ENCODE measurements at regions not wholly inside any gene's neighbourhood (a gene's known extent, or its start where the extent isn't known, plus 50 kb on each side); places are given as distances from the start of the nearest gene placed in this dataset.

DNA sequence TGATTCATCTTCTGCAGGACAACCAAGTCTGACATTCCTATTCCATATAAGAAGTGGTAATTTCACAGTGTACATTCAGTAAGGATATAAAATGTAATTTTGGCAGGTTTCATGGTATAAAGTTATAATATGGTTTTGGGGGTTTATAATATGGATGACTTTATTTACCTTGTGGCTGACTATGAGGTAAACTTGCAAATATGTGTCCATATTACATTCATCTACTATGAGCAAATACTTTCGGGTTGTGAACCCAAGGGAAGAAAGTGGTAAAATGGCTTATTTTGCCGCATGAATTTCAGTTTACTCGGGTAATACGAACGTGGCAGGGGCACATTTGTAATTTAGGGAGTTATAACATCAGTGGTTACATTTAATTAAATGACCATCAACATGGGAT, 86.7 kb upstream of the TNFSF11 start:
- CTCF ChIA-PET (ENCODE audit: low intra/inter-chr PET ratio, low total read pairs): no interaction called here
- FAIRE-seq: no peak
- POLR2A ChIA-PET: no interaction called here

DNA sequence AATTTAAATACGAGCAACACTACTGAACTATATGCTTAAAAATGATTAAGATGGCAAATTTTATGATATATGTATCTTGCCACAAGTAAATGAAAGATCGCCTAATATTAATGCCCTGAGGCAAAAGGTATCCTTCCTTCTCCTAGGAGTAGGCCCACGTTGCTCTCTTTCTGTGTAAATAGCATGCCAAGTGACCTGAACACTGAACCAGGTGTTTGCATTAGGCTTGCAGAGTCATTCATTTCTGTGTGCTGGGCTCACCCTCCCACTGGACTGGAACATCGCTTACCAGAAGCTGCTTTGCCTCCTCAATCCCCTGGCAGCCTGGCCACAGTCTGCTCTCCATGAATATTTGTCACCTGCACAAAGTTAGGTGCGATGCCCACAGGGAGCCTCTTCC, 83.3 kb upstream of the TNFSF11 start:
- TF ChIP-seq, protein P1, sequence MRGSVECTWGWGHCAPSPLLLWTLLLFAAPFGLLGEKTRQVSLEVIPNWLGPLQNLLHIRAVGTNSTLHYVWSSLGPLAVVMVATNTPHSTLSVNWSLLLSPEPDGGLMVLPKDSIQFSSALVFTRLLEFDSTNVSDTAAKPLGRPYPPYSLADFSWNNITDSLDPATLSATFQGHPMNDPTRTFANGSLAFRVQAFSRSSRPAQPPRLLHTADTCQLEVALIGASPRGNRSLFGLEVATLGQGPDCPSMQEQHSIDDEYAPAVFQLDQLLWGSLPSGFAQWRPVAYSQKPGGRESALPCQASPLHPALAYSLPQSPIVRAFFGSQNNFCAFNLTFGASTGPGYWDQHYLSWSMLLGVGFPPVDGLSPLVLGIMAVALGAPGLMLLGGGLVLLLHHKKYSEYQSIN (CRISPR knock-in tag; IDR thresholded peaks at IDR 0.05; ENCODE audit: borderline replicate concordance): no peak
- TF ChIP-seq ZNF260 (CRISPR knock-in tag; IDR thresholded peaks at IDR 0.05; ENCODE audit: borderline replicate concordance, low read depth) (no peak), FOXK2 (IDR thresholded peaks at IDR 0.05) (no peak)
- FAIRE-seq: no peak
- WGBS (ENCODE audit: low lambda C conversion rate): 15% methylated on average over 4 of the region's 5 CpGs
- no TSS peak for BruUV-seq (replicated peaks)
- Histone ChIP-seq H3K79me2 (ENCODE audit: insufficient read depth, low read length) (no peaks in the 10 kb centered on the region), H3K9ac (ENCODE audit: insufficient read depth, low read depth, low read length) (no peak overlapping the region), H2AFZ (ENCODE audit: low read length) (no peak overlapping the region), H3K9me3 (ENCODE audit: low read length) (peaks cover 6% of the 10 kb centered on the region; the same call in 1 of the 2 replicates), H3K27me3 (ENCODE audit: control insufficient read depth in 1 of 2, insufficient read depth in 2 of 2, low read length in 2 of 2) (no peaks in the 10 kb centered on the region), H4K20me1 (ENCODE audit: insufficient read depth, low read length) (no peaks in the 10 kb centered on the region), H3K27ac (ENCODE audit: extremely low read length, insufficient read depth, low read length) (no peak overlapping the region), H3K4me1 (ENCODE audit: insufficient read depth, low read length) (no peaks in the 10 kb centered on the region), H3K4me2 (ENCODE audit: low read depth, low read length) (no peak overlapping the region), H3K4me3 (replicated peaks in 1 of 3; ENCODE audit: insufficient read depth in 1 of 3, low read depth in 2 of 3, low read length in 3 of 3) (no peak overlapping the region), H3K36me3 (replicated peaks in 1 of 2; ENCODE audit: control insufficient read depth in 1 of 2, insufficient read depth in 2 of 2, low read length in 2 of 2) (no peaks in the 10 kb centered on the region)
- DNase-seq (ENCODE audit: low spot score): no peak
- CTCF ChIA-PET (ENCODE audit: low intra/inter-chr PET ratio, low total read pairs): no interaction called here
- in situ Hi-C loops (cut with HindIII; ENCODE audit: extremely low pct_ligation_motif_present, low pct_unique_long_range_greater_than_20kb) (no loop called here), intact Hi-C loops (cut with micrococcal nuclease; ENCODE audit: unreplicated experiment) (no loop called here)
- POLR2A ChIA-PET: no interaction called here
- ATAC-seq: no peak

More for the DNA sequence above, 86.7 kb upstream of the TNFSF11 start:
- ATAC-seq (no peak), DNase-seq (ENCODE audit: low spot score) (no peak)
- in situ Hi-C loops (cut with HindIII; ENCODE audit: extremely low pct_ligation_motif_present, low pct_unique_long_range_greater_than_20kb) (no loop called here), intact Hi-C loops (cut with micrococcal nuclease; ENCODE audit: unreplicated experiment) (no loop called here)
- no peaks in the 10 kb centered on the region; the same call in 1 of the 2 replicates for H3K9me3 ChIP-seq (ENCODE audit: low read length)
- no peaks in the 10 kb centered on the region for H3K79me2 ChIP-seq (ENCODE audit: insufficient read depth, low read length)
- BruUV-seq (replicated peaks): no TSS peak
- H3K36me3 ChIP-seq (replicated peaks in 1 of 2; ENCODE audit: control insufficient read depth in 1 of 2, insufficient read depth in 2 of 2, low read length in 2 of 2): no peaks in the 10 kb centered on the region
- no peak overlapping the region for H3K27ac ChIP-seq (ENCODE audit: extremely low read length, insufficient read depth, low read length)
- no peak for TF ChIP-seq SMAD3 (CRISPR knock-in tag; IDR thresholded peaks at IDR 0.05)
- TF ChIP-seq, protein P2, sequence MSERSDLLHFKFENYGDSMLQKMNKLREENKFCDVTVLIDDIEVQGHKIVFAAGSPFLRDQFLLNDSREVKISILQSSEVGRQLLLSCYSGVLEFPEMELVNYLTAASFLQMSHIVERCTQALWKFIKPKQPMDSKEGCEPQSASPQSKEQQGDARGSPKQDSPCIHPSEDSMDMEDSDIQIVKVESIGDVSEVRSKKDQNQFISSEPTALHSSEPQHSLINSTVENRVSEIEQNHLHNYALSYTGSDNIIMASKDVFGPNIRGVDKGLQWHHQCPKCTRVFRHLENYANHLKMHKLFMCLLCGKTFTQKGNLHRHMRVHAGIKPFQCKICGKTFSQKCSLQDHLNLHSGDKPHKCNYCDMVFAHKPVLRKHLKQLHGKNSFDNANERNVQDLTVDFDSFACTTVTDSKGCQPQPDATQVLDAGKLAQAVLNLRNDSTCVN (CRISPR knock-in tag; IDR thresholded peaks at IDR 0.05; ENCODE audit: borderline replicate concordance): no peak
- TF ChIP-seq SRSF9 (IDR thresholded peaks at IDR 0.05; ENCODE audit: borderline replicate concordance, insufficient read depth, low read depth, low read length, poor library complexity, severe bottlenecking): no peak
- TF ChIP-seq IKZF1 (IDR thresholded peaks at IDR 0.05): no peak
- no peak for TF ChIP-seq ZNF460 (CRISPR knock-in tag; IDR thresholded peaks at IDR 0.05; ENCODE audit: borderline replicate concordance)
- TF ChIP-seq ZNF761 (CRISPR knock-in tag; conservative IDR thresholded peaks at IDR 0.05): no peak
- no peaks in the 10 kb centered on the region for H4K20me1 ChIP-seq (ENCODE audit: insufficient read depth, low read length)
- H3K4me3 ChIP-seq (replicated peaks in 1 of 3; ENCODE audit: insufficient read depth in 1 of 3, low read depth in 2 of 3, low read length in 3 of 3): no peak overlapping the region
- no peak overlapping the region for H3K4me2 ChIP-seq (ENCODE audit: low read depth, low read length)
- H3K9ac ChIP-seq (ENCODE audit: insufficient read depth, low read depth, low read length): no peak overlapping the region
- WGBS (ENCODE audit: low lambda C conversion rate): 24% methylated on average over 5 of the region's 5 CpGs
- H2AFZ ChIP-seq (ENCODE audit: low read length): no peak overlapping the region
- H3K27me3 ChIP-seq (ENCODE audit: control insufficient read depth in 1 of 2, insufficient read depth in 2 of 2, low read length in 2 of 2): no peaks in the 10 kb centered on the region
- no peaks in the 10 kb centered on the region for H3K4me1 ChIP-seq (ENCODE audit: insufficient read depth, low read length)

Data from HepG2 (cell line).